Osteocyte (in vitro differentiated cells): ENCODE measurements at regions not wholly inside any gene's neighbourhood (a gene's known extent, or its start where the extent isn't known, plus 50 kb on each side); places are given as distances from the start of the nearest gene placed in this dataset.

ENCODE experiments used
- DNase-seq: peaks from one replicate; pipeline ENCODE4 v3.0.0; 2021; ENCODE audit warnings: mixed read lengths; ENCODE audit not compliant: unreplicated experiment; ENCODE audit errors: extremely low spot score
- H3K27ac Mint-ChIP-seq: one replicate; pipeline ENCODE4 v1.8.0; 2021; ENCODE audit warnings: mild to moderate bottlenecking, mixed read lengths; ENCODE audit not compliant: unreplicated experiment
- H3K27me3 Mint-ChIP-seq: one replicate; pipeline ENCODE4 v1.8.0; 2021; ENCODE audit warnings: mixed read lengths; ENCODE audit not compliant: unreplicated experiment
- H3K36me3 Mint-ChIP-seq: one replicate; pipeline ENCODE4 v1.8.0; 2021; ENCODE audit warnings: mixed read lengths; ENCODE audit not compliant: unreplicated experiment
- H3K4me1 Mint-ChIP-seq: one replicate; pipeline ENCODE4 v1.8.0; 2021; ENCODE audit warnings: mixed read lengths; ENCODE audit not compliant: unreplicated experiment
- H3K4me3 Mint-ChIP-seq: one replicate; pipeline ENCODE4 v1.8.0; 2021; ENCODE audit warnings: mild to moderate bottlenecking, moderate library complexity, mixed read lengths; ENCODE audit not compliant: unreplicated experiment
- H3K9me3 Mint-ChIP-seq: one replicate; pipeline ENCODE4 v1.8.0; 2021; ENCODE audit warnings: mixed read lengths; ENCODE audit not compliant: unreplicated experiment
- TF ChIP-seq, protein P1 (sequence below): fragments of 200-600 bp; sonication (generic); IDR thresholded peaks from 2 replicates; pipeline ENCODE4 v1.5.0; 2021; ENCODE audit warnings: antibody characterized with exemption, mild to moderate bottlenecking, moderate library complexity

DNA sequence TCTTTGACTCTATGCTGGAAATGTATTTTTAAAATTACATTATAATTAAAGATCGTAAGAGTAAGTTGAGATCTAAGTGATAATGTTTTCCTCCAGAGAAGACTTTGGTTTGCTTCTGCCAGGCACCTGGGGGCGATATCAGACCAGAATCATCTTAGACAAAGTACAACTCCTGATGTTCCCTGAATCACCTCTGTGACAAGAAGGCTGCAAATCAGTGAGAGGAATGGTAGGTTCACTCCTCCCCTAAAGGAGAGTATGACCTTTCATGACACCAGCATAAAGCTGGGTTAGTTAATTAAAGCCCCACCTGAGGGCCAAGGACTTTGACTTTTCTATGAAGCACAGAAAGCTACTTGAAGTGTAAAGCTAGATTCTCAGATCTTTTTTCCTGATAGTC is 114.4 kb upstream of the DTNA start:
- DNase-seq: no peak
- H3K27me3 Mint-ChIP-seq: no peaks in the 10 kb centered on the region
- H3K4me3 Mint-ChIP-seq: no peak overlapping the region
- peaks cover 45% of the 10 kb centered on the region for H3K4me1 Mint-ChIP-seq
- no peak overlapping the region for H3K27ac Mint-ChIP-seq
- TF ChIP-seq, protein P1, sequence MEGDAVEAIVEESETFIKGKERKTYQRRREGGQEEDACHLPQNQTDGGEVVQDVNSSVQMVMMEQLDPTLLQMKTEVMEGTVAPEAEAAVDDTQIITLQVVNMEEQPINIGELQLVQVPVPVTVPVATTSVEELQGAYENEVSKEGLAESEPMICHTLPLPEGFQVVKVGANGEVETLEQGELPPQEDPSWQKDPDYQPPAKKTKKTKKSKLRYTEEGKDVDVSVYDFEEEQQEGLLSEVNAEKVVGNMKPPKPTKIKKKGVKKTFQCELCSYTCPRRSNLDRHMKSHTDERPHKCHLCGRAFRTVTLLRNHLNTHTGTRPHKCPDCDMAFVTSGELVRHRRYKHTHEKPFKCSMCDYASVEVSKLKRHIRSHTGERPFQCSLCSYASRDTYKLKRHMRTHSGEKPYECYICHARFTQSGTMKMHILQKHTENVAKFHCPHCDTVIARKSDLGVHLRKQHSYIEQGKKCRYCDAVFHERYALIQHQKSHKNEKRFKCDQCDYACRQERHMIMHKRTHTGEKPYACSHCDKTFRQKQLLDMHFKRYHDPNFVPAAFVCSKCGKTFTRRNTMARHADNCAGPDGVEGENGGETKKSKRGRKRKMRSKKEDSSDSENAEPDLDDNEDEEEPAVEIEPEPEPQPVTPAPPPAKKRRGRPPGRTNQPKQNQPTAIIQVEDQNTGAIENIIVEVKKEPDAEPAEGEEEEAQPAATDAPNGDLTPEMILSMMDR: peak; percentile 47
- no peaks in the 10 kb centered on the region for H3K9me3 Mint-ChIP-seq
- H3K36me3 Mint-ChIP-seq: no peaks in the 10 kb centered on the region

DNA sequence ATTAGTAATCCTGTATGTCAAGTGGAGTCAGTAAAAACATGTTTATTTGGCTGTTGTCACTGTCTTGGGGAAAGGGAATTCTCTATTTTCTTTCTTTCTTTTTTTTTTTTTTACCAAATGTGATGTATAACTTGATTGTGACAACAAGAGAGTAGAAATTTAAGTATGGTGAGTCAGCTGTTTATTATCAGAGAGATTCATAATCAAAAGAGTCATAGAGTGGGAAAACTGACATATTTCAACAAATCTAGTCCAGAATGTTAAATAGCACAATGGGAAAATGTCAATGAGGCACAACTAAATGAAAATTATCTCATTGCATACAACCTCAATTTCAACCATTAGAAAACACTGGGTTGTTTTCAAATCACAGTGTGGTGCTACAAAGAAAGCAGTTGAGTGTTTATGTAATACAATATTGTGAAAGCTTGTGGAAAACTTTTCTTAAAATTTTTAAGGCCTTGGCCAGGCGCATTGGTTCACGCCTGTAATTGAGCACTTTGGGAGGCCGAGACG is 111.9 kb upstream of the DTNA start:
- TF ChIP-seq, protein P1: no peak
- Mint-ChIP-seq H3K36me3 (no peaks in the 10 kb centered on the region), H3K9me3 (no peaks in the 10 kb centered on the region)

DNA sequence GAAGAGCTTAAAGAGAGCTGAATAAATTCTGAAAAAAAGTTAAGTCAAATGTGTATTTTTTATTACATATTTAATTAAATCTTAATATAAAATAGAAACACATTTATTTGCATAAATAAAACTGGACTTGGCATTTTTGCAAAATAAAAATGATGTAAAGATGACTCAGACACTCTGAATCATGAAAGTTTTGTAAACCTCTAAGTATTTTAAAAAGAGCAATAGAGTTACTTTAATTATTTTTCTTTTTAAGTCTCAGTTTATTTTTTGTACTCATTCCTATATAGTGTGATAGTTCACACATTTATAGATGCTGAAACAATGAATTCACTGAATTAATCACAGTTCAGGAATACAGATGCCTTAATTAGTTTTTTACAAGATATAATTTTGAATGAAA is 109.9 kb upstream of the DTNA start:
- H3K4me3 Mint-ChIP-seq: no peak overlapping the region
- H3K36me3 Mint-ChIP-seq: no peaks in the 10 kb centered on the region
- no peaks in the 10 kb centered on the region for H3K9me3 Mint-ChIP-seq
- TF ChIP-seq, protein P1: no peak
- DNase-seq: no peak
- H3K27me3 Mint-ChIP-seq: no peaks in the 10 kb centered on the region
- peaks cover 19% of the 10 kb centered on the region for H3K4me1 Mint-ChIP-seq
- H3K27ac Mint-ChIP-seq: no peak overlapping the region

More for the DNA sequence above, 111.9 kb upstream of the DTNA start:
- no peak for DNase-seq
- Mint-ChIP-seq H3K27me3 (no peaks in the 10 kb centered on the region), H3K4me3 (no peak overlapping the region), H3K4me1 (peaks cover 35% of the 10 kb centered on the region), H3K27ac (peak overlapping the region; percentile 72)

DNA sequence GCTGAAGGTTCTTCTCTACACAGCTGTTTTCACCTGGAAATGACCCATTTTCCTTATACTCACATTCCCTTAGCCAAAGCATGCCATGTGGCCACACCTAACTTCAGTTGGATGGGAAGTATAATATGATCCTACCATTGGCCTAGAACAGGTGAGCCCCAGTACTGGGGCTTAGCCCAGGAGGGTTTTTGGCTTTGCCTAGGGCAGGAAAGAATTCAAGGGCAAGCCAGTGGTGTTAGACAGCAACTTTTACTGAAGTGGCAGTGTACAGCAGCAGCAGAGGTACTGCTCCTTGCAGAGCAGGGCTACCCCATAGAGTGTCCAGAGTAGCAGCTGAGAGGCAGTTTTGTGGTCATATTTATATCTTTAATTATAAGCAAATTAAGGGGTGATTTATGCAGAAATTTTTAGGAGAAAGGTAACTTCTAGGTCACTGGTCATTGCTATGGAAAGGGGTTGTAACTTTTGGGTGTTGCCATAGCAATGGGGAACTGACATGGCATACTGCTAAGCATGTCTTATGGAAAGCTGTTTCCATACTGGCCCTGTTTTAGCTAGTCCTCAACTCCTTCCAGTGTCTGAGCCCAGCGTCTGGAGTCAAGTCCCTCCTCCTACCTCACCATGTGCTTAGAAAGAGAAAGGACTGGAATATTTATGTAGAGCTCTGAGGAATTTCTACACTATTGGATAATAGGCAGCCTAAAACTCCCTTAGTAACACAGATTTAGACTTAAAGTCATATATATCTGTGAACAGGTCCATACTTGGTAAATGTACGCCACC is 109.0 kb upstream of the DTNA start:
- no peaks in the 10 kb centered on the region for H3K36me3 Mint-ChIP-seq
- H3K27me3 Mint-ChIP-seq: no peaks in the 10 kb centered on the region
- peaks cover 20% of the 10 kb centered on the region for H3K4me1 Mint-ChIP-seq
- TF ChIP-seq, protein P1: no peak
- no peak overlapping the region for H3K27ac Mint-ChIP-seq
- DNase-seq: no peak
- H3K4me3 Mint-ChIP-seq: no peak overlapping the region
- H3K9me3 Mint-ChIP-seq: no peaks in the 10 kb centered on the region

DNA sequence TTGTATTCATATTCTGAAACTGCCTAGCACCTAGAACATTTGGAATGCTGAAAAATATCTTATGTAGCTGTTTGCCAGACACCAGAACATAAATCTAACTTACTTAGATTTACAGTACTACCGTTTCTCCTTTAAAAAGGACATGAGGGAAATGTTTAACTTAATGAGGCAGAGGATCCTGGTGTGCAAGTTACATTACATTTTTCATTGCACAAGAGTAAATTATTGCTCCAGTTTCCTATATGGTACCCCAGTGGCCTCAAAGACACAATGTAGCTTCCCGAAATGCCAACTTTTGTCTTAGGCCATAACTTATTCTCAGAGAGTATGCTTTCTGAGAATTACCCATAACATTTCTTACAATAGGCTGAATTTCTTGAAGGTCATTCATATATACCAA is 105.5 kb upstream of the DTNA start:
- Mint-ChIP-seq H3K9me3 (no peaks in the 10 kb centered on the region), H3K27ac (no peak overlapping the region), H3K27me3 (no peaks in the 10 kb centered on the region), H3K36me3 (no peaks in the 10 kb centered on the region), H3K4me3 (no peak overlapping the region), H3K4me1 (peaks cover 4% of the 10 kb centered on the region)
- TF ChIP-seq, protein P1: no peak
- no peak for DNase-seq
